AML-193 (cell line): ENCODE measurements at regions not wholly inside any gene's neighbourhood (a gene's known extent, or its start where the extent isn't known, plus 50 kb on each side); places are given as distances from the start of the nearest gene placed in this dataset.
"Not testable (repeated sequence)": the region's sequence is repeated elsewhere in the genome, so short reads cannot be mapped to it uniquely, and the experiment has no call there.

Source experiments
- DNase-seq, 2 experiments: peaks; one replicate each; lab custom pipeline; 2025; lab: John Stamatoyannopoulos, UW

DNA sequence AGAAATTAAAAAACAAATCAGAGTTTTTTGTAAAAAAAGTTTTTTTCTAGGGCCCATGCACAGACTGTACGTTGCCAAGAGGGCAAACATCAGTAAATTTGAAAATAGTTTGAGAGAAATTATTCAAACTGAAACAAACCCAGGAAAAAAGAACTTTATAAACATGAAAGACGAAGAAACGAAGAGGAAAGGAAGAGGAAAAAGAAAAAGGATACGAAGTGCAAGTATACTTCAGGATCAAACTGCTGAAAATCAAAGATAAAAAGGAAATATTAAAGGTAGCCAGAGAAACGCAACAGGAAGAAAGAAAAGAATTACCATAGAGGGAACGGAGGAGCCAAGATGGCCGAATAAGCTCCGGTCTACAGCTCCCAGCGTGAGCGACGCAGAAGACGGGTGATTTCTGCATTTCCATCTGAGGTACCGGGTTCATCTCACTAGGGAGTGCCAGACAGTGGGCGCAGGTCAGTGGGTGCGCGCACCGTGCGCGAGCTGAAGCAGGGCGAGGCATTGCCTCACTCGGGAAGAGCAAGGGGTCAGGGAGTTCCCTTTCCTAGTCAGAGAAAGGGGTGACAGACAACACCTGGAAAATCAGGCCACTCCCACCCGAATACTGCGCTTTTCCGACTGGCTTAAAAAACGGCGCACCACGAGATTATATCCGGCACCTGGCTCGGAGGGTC is 94.4 kb upstream of the GAS1 start:
- not testable (repeated sequence) for DNase-seq

DNA sequence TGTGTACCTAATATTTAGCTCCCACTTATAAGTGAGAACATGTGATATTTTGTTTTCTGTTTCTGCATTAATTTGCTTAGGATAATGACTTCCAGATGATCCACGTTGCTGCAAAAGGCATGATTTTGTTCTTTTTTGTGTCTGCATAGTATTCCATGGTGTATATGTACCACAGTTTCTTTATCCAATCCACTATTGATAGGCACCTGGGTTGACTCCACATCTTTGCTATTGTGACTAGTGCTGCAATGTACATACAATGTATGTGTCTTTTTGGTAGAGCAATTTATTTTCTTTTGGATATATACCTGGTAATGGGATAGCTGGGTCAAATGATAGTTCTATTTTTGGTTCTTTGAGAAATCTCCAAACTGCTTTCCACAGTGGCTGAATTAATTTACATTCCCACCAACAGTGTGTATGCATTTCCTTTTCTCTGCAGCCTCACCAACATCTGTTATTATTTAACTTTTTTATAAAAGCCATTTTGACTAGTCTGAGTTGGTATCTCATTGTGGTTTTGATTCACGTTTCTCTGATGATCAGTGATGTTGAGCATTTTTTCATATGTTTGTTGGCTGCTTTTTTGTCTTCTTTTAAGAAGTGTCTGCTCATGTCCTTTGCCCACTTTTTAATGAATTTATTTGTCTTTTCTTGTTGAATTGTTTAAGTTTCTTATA is 102.8 kb upstream of the GAS1 start:
- not testable (repeated sequence) for DNase-seq

DNA sequence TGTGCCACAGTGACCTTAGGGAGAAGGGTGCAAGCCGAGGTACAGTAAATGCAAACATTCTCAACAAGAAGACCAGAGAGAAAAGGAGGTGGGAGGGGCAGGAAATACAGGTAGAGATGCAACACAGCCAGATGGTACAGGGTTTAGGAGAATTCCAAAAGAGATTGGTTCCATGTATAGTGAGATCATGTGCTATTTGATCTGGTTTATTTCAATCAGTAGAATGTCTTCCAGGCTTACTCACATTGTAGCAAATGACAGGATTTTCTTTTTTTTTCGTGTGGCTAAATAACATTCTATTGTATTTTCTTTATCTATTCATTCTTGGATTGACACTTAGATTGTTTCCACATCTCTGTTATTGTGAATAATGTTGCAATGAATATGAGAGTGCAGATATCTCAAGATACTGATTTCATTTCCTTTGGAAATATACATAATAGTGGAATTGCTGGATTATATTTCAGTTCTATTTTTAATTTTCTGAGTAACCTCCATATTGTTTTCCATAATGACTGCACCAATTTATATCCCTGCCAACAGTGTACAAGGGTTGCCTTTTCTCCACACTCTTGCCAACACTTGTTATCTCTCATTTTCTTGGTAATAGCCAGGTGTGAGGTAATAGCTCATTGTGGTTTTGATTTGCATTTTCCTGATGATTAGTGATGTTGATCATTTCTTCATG is 107.8 kb upstream of the GAS1 start:
- no peak for DNase-seq

- no peak for DNase-seq
Observed at GRCh38 chr9:87059772-87060171, 112.5 kb upstream of the GAS1 start.

DNA sequence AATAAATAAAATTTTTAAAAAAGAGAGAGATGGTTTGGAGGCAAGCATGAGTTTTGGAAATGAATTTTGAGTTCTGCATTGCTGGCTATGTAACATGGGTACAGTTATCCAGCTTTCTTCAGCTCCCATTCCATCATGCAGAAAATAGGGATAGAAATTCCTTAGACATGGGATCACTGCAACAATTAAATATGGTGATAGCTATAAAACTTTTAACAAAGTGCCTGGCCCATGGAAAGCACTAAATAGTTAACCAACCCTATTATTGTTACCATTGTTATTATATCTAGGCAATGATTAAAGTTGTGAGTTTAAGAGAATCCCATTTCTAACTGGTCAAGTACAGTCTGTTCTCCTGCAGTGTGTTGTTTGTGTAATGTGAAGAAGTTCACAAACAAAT is 115.4 kb upstream of the GAS1 start:
- DNase-seq: no peak

- DNase-seq: no peak
Observed at GRCh38 chr9:87063246-87063645, 115.9 kb upstream of the GAS1 start.

GRCh38 chr9:87063871-87064270 is 116.6 kb upstream of the GAS1 start:
- DNase-seq: no peak

- no peak for DNase-seq
Observed at GRCh38 chr9:87064311-87064710, 117.0 kb upstream of the GAS1 start.

- no peak for DNase-seq
Observed at GRCh38 chr9:87065981-87066380, 118.7 kb upstream of the GAS1 start.

GRCh38 chr9:87067426-87067825 is 120.1 kb upstream of the GAS1 start:
- DNase-seq: no peak

DNA sequence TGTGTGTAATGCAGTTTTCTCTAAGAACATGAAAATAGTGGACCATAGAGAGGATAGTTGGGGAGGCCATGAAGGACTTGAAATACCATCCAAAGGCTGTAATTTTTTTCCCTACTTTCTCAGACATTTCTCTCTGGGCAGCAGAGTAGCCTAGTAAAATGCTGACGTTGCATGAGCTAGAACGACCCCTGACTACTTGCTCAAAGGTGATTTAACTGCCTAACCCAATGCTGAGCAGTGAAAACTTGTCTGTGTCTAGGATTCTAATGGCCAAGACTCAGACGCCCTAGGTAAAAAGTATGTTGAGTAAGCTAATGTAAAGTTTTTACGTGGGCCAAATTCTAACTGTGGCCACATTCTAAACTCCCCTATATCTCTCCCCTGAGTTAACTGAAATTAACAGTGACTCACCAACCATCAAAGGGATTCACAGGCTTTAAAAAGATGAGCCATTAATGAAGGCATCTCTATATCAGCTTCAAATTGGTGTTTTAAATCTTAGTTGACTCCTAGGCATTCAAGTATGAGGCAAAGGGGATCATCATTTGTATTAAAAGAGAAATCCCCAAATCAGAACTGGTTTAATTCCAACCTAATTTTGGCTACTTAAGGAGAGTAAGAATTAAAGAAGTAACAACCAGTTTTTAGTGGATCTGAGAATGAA is 121.0 kb upstream of the GAS1 start:
- no peak for DNase-seq

- no peak for DNase-seq
Observed at GRCh38 chr9:87069690-87070089, 122.4 kb upstream of the GAS1 start.

GRCh38 chr9:87070336-87070735 is 123.0 kb upstream of the GAS1 start:
- DNase-seq: no peak

DNA sequence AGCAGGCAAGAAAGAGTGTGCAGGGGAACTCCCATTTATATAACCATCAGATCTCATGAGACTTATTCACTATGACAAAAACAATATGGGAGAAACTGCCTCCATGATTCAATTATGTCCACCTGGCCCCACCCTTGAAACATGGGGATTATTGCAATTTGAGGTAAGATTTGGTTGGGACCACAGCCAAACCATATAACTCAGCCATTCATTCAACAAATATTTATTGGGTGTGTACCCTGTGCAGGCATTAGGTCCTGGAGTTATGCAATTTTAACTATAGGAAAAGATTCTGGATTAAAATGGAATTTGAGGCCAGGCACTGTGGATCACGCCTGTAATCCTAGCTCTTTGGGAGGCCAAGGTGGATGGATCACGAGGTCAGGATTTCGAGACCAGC is 124.2 kb upstream of the GAS1 start:
- no peak for DNase-seq

GRCh38 chr9:87073692-87074091 is 126.4 kb upstream of the GAS1 start:
- no peak for DNase-seq

GRCh38 chr9:87075537-87075936 is 128.2 kb upstream of the GAS1 start:
- DNase-seq: no peak

DNA sequence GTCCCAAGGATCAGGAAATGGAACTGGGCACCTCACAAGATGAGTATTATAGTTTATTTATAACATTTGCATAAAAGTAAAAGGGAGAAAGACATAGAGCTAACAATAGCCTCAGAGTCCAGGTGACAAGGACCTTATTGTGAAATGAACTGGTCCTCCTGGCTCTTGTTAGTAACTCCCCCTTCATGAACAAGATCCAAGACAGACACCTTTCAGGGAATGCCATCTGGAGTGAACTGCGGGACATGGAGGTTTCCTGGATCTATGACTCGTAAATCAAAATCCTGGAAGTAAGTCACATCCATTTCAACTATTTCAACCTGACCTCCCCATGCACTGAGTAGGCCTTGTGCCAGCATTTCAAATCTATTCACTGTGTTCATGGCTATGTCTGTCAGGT is 129.5 kb upstream of the GAS1 start:
- no peak for DNase-seq

- DNase-seq: no peak
Observed at GRCh38 chr9:87077986-87078385, 130.7 kb upstream of the GAS1 start.

DNA sequence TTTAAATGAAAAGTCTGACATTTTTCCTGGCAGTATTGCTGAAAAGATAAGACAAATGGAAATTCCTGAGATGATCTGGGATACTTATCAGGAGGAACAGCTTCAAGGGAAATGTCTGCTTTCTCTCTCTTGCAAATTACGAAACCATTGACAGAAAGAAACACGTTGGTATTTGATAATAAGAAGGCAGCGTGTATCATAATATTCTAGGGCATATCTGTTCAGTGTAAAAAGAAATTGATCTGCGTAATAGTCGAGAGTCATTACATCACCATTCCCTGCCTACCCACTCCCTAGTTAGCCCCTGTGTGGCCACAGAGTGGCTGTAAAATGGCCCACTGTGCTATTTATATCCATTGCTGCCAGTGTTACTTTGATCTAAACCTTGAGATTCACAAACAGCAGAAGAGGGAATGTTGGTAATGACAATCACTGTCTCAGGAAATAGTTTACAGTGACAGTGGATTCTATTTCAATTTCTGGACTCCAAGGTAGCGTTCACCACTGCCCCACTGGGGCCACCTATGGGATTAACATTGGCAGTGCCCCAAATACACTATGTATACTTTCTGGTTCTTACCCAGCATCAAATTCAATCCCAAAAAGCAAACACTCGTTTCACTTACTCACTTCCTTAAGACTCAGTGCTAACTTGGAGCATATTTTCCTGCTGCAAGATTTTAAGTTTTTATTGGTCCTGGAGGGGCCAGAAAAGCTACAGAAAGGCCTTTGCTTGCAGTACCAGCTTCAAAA is 133.4 kb upstream of the GAS1 start:
- DNase-seq: no peak

- no peak for DNase-seq
Observed at GRCh38 chr9:87081503-87081902, 134.2 kb upstream of the GAS1 start.

DNA sequence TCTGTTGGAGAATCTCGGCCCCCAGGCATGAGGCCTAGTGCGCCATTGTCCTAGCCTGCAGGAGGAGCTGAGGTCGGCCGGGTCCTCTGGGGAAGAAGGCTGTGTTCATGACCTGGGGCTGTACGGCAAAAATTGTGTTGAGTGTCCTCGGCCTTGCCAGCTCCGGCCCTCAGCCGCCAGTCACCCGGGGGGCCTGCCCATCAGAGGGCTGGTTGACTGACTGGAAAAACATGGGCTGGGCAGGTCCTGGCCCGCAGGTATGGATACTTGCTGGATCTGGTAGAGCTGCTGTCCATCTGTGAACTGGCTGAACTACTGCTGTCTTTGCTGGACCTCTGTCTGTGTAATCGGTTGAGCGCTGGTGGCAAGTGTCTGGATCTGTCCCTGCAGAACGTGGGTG is 136.7 kb upstream of the GAS1 start:
- DNase-seq: no peak

- no peak for DNase-seq
Observed at GRCh38 chr9:87084407-87084806, 137.1 kb upstream of the GAS1 start.
